Thoracic aorta (tissue), 2 donors: ENCODE measurements at regions not wholly inside any gene's neighbourhood (a gene's known extent, or its start where the extent isn't known, plus 50 kb on each side); places are given as distances from the start of the nearest gene placed in this dataset.

Experiments
- ATAC-seq: fragments of 150-250 bp; one replicate; pipeline ENCODE4 v1.8.0; 2017; ENCODE audit warnings: low read depth; ENCODE audit not compliant: insufficient number of reproducible peaks, low FRiP score
- DNase-seq: peaks from one replicate; pipeline ENCODE4 v3.0.0-alpha.2; 2020; ENCODE audit warnings: low spot score
- H3K27ac ChIP-seq, 2 donors: fragments of 200-600 bp; sonication (generic); 1 replicate in 1 of 2; 2 replicates in 1 of 2; pipeline ENCODE4 v1.5.1; 2016; ENCODE audit warnings: mild to moderate bottlenecking in 2 of 2, moderate library complexity in 2 of 2
- H3K27me3 ChIP-seq: fragments of 200-600 bp; sonication (generic); replicated peaks from 2 replicates; pipeline ENCODE4 v1.6.0; 2016; ENCODE audit warnings: mild to moderate bottlenecking; ENCODE audit not compliant: insufficient read depth
- H3K36me3 ChIP-seq: fragments of 200-600 bp; sonication (generic); one replicate; pipeline ENCODE4 v1.5.1; 2016
- H3K4me1 ChIP-seq, 2 donors: fragments of 200-600 bp; sonication (generic); 1 replicate in 1 of 2; 2 replicates in 1 of 2; pipeline versions ENCODE4 v1.5.1 to v1.6.0; 2016; ENCODE audit warnings: low read depth in 2 of 2, mild to moderate bottlenecking in 1 of 2; ENCODE audit not compliant: control insufficient read depth in 1 of 2
- H3K4me3 ChIP-seq: fragments of 200-600 bp; sonication (generic); 2 replicates; pipeline ENCODE4 v1.5.1; 2016; ENCODE audit warnings: mild to moderate bottlenecking
- H3K9me3 ChIP-seq: fragments of 200-600 bp; sonication (generic); 2 replicates; pipeline ENCODE4 v1.5.1; 2016
- CTCF ChIP-seq: fragments of 200-600 bp; sonication (generic); IDR thresholded peaks from one replicate; pipeline ENCODE4 v1.5.1; 2019; ENCODE audit warnings: antibody characterized with exemption

GRCh38 chr5:144004146-144004545, 166.3 kb downstream of the YIPF5 start:
- TF ChIP-seq CTCF: no peak
- Histone ChIP-seq H3K4me1 (no peaks in the 10 kb centered on the region), H3K27ac (no peak overlapping the region), H3K9me3 (no peaks in the 10 kb centered on the region), H3K4me3 (no peak overlapping the region), H3K27me3 (no peaks in the 10 kb centered on the region), H3K36me3 (no peaks in the 10 kb centered on the region)
- no peak for DNase-seq
- ATAC-seq: no peak

GRCh38 chr5:144004751-144005150, 165.7 kb downstream of the YIPF5 start:
- Histone ChIP-seq H3K9me3 (no peaks in the 10 kb centered on the region), H3K4me1 (no peaks in the 10 kb centered on the region), H3K27ac (no peak overlapping the region), H3K4me3 (no peak overlapping the region), H3K27me3 (no peaks in the 10 kb centered on the region), H3K36me3 (no peaks in the 10 kb centered on the region)
- no peak for TF ChIP-seq CTCF
- ATAC-seq: no peak
- no peak for DNase-seq

GRCh38 chr5:144009116-144009515, 161.3 kb downstream of the YIPF5 start:
- TF ChIP-seq CTCF: no peak
- H3K27ac ChIP-seq: no peak overlapping the region
- no peaks in the 10 kb centered on the region for H3K27me3 ChIP-seq
- no peaks in the 10 kb centered on the region for H3K4me1 ChIP-seq
- DNase-seq (no peak), ATAC-seq (no peak)
- no peak overlapping the region for H3K4me3 ChIP-seq
- no peaks in the 10 kb centered on the region for H3K9me3 ChIP-seq
- no peaks in the 10 kb centered on the region for H3K36me3 ChIP-seq

- ATAC-seq (no peak), DNase-seq (no peak)
- H3K27ac ChIP-seq: no peak overlapping the region
- no peak for TF ChIP-seq CTCF
- H3K36me3 ChIP-seq: no peaks in the 10 kb centered on the region
- no peaks in the 10 kb centered on the region for H3K9me3 ChIP-seq
- H3K4me1 ChIP-seq: no peaks in the 10 kb centered on the region
- no peak overlapping the region for H3K4me3 ChIP-seq
- no peaks in the 10 kb centered on the region for H3K27me3 ChIP-seq
These were observed 159.1 kb downstream of the YIPF5 start for GRCh38 chr5:144011388-144011787.

- DNase-seq: no peak
- Histone ChIP-seq H3K4me3 (no peak overlapping the region), H3K27me3 (no peaks in the 10 kb centered on the region), H3K4me1 (no peaks in the 10 kb centered on the region), H3K9me3 (no peaks in the 10 kb centered on the region), H3K36me3 (no peaks in the 10 kb centered on the region), H3K27ac (no peak overlapping the region)
- no peak for ATAC-seq
- TF ChIP-seq CTCF: no peak
These were observed 156.6 kb downstream of the YIPF5 start for GRCh38 chr5:144013816-144014215.
